CD4-positive, alpha-beta memory T cell (primary cell): ENCODE measurements at regions not wholly inside any gene's neighbourhood (a gene's known extent, or its start where the extent isn't known, plus 50 kb on each side); places are given as distances from the start of the nearest gene placed in this dataset.

ENCODE experiments used
- CTCF ChIA-PET: fragments of 350-600 bp; sonication (Branson Sonifier 250); formaldehyde crosslinking; loops from one replicate; lab custom pipeline; 2021; ENCODE audit warnings: inconsistent platforms; ENCODE audit not compliant: partially characterized antibody; lab: Charles Lee
- POLR2A ChIA-PET: fragments of 350-600 bp; sonication (Branson Sonifier 250); formaldehyde crosslinking; loops from one replicate; lab custom pipeline; 2021; ENCODE audit not compliant: partially characterized antibody; lab: Charles Lee
- DNase-seq, 5 donors: peaks; one replicate each; pipeline versions ENCODE4 v3.0.0 to v3.0.0-alpha.2; 2020 to 2022; ENCODE audit warnings: mixed read lengths in 1 of 5
- H3K27ac ChIP-seq: one replicate; pipeline ENCODE4 v1.7.0; 2013; ENCODE audit warnings: low read depth, low read length
- H3K27me3 ChIP-seq: 2 replicates; pipeline ENCODE4 v1.7.0; 2013; ENCODE audit warnings: mild to moderate bottlenecking, low read length, moderate library complexity; ENCODE audit not compliant: insufficient read depth
- H3K36me3 ChIP-seq: 2 replicates; pipeline ENCODE4 v1.7.0; 2013; ENCODE audit warnings: mild to moderate bottlenecking, low read length, moderate library complexity; ENCODE audit not compliant: insufficient read depth
- H3K4me1 ChIP-seq: 2 replicates; pipeline ENCODE4 v1.7.0; 2013; ENCODE audit warnings: mild to moderate bottlenecking, low read length, moderate library complexity; ENCODE audit not compliant: insufficient read depth
- H3K4me3 ChIP-seq, 2 donors: one replicate each; pipeline ENCODE4 v1.7.0; 2013; ENCODE audit warnings: low read length in 2 of 2, mild to moderate bottlenecking in 1 of 2
- H3K9me3 ChIP-seq, 2 donors: one replicate each; pipeline ENCODE4 v1.7.0; 2013; ENCODE audit warnings: low read length in 2 of 2, control low read depth in 1 of 2; ENCODE audit not compliant: control insufficient read depth in 1 of 2
- H3K27ac Mint-ChIP-seq, 7 donors: one replicate each; pipeline ENCODE4 v1.8.0; 2020 to 2021; ENCODE audit warnings: mixed read lengths in 7 of 7, mild to moderate bottlenecking in 6 of 7, inconsistent platforms in 3 of 7, moderate library complexity in 3 of 7
- H3K27me3 Mint-ChIP-seq, 2 donors: one replicate each; pipeline ENCODE4 v1.8.0; 2020 to 2021; ENCODE audit warnings: mixed read lengths in 2 of 2
- H3K36me3 Mint-ChIP-seq, 2 donors: one replicate each; pipeline ENCODE4 v1.8.0; 2020 to 2021; ENCODE audit warnings: mixed read lengths in 2 of 2, inconsistent platforms in 1 of 2, mild to moderate bottlenecking in 1 of 2
- H3K4me1 Mint-ChIP-seq, 4 donors: one replicate each; pipeline ENCODE4 v1.8.0; 2020 to 2021; ENCODE audit warnings: mixed read lengths in 4 of 4, mild to moderate bottlenecking in 1 of 4
- H3K4me3 Mint-ChIP-seq, 8 donors: one replicate each; pipeline ENCODE4 v1.8.0; 2020 to 2021; ENCODE audit warnings: mixed read lengths in 8 of 8, mild to moderate bottlenecking in 7 of 8, moderate library complexity in 6 of 8, inconsistent platforms in 3 of 8
- H3K9me3 Mint-ChIP-seq, 8 donors: one replicate each; pipeline ENCODE4 v1.8.0; 2020 to 2021; ENCODE audit warnings: mixed read lengths in 8 of 8, mild to moderate bottlenecking in 5 of 8, inconsistent platforms in 3 of 8, moderate library complexity in 1 of 8
- intact Hi-C: fragments of 100-400 bp; cut with micrococcal nuclease; formaldehyde crosslinking; loops from one replicate; pipeline ENCODE4 v1.15.1; 2023

DNA sequence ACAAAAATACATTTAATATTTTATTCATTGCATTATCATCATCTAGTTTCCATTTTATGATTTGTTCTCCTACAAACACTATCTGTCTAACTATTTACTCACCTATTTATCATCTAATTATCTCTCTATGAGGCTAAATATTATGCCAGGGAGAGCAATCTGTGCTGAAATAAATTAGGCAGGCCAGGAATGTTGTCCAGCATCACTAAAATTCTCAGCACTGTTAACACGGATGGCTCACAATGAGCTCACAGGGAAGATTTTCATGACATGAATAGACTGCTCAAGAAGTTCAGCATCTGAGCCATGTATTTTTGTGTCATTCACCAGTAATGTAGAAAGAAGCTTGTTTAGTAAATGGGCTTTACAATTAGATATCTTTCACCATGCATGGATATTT lies 1277.2 kb downstream of the GRIK2 start:
- Histone ChIP-seq H3K4me1 (no peaks in the 10 kb centered on the region), H3K9me3 (no peaks in the 10 kb centered on the region), H3K27ac (no peak overlapping the region), H3K4me3 (no peak overlapping the region), H3K27me3 (no peaks in the 10 kb centered on the region), H3K36me3 (no peaks in the 10 kb centered on the region)
- Mint-ChIP-seq H3K27ac (no peak overlapping the region), H3K4me3 (no peak overlapping the region), H3K36me3 (no peaks in the 10 kb centered on the region), H3K27me3 (no peaks in the 10 kb centered on the region), H3K9me3 (peaks cover 0 to 4% (median under 1%) of the 10 kb centered on the region in 8 donors), H3K4me1 (no peaks in the 10 kb centered on the region)
- no peak for DNase-seq
- POLR2A ChIA-PET, result no interaction called here
- CTCF ChIA-PET, result no interaction called here
- intact Hi-C loops, result no loop called here

DNA sequence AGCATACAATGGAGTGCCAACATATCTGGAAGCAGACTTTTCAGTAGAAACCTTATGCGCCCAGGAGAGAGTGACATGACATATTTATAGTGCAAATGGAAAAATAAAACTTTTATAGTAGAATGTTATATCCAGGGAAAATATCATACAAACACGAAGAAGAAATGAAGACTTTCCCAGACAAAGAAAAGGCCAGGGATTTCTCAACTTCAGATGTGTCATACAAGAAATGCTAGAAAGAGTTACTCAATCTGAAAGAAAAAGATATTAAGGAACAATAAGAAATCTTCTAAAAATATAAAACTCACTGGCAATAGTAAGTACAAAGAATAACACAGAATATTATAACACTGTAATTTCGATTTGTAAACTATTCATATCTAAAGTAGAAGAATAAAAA lies 1269.3 kb downstream of the GRIK2 start:
- intact Hi-C loops, result no loop called here
- H3K4me3 ChIP-seq, result no peak overlapping the region
- Mint-ChIP-seq H3K27me3 (no peaks in the 10 kb centered on the region), H3K36me3 (no peaks in the 10 kb centered on the region), H3K27ac (no peak overlapping the region), H3K4me3 (no peak overlapping the region), H3K4me1 (no peaks in the 10 kb centered on the region), H3K9me3 (peaks cover 0 to 3% (median 2%) of the 10 kb centered on the region in 8 donors)
- no peaks in the 10 kb centered on the region for H3K36me3 ChIP-seq
- POLR2A ChIA-PET, result no interaction called here
- no peak for DNase-seq
- peaks cover 0 to 3% of the 10 kb centered on the region in 2 donors for H3K9me3 ChIP-seq
- no peak overlapping the region for H3K27ac ChIP-seq
- no peaks in the 10 kb centered on the region for H3K4me1 ChIP-seq
- no peaks in the 10 kb centered on the region for H3K27me3 ChIP-seq
- CTCF ChIA-PET, result no interaction called here

DNA sequence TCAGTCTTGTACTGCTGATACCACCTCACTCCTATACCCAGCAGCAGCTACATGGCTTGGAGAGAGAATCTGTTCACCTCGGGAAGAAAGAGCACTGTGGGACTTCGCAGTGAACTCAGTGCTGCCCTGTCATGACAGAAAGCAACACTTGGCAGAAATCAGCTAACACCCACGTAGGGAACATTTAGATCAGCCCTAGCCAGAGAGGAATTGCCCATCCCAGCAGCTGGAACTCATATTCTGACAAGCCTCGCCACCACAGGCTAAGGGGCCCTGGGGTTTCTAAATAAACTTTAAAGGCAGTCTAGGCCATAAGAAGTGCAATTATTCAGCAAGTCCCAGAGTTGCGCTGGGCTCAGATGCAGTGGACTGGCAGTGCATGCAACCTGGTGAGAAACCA lies 1266.8 kb downstream of the GRIK2 start:
- POLR2A ChIA-PET, result no interaction called here
- Mint-ChIP-seq H3K4me3 (no peak overlapping the region), H3K27me3 (no peaks in the 10 kb centered on the region)

DNA sequence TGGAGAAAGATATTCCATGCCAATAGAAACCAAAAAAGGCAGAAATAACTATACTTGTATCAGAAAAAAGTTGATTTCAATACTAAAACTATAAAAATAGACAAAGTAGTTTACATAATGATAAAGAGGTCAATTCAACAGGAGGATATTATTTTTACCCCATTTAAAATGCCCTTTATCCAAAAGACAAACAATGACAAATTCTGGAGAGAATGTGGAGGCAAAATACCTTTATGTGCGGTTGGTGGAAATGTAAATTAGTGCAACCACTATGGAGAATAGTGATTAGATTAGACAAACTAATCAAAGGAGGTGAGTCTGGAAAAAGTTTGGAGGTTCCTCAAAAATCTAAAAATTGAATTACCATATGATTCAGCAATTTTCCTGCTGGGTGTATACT lies 1262.3 kb downstream of the GRIK2 start:
- no peak overlapping the region for H3K4me3 Mint-ChIP-seq
- no peaks in the 10 kb centered on the region for H3K27me3 Mint-ChIP-seq
- H3K27me3 ChIP-seq, result no peaks in the 10 kb centered on the region
- no peaks in the 10 kb centered on the region for H3K36me3 Mint-ChIP-seq
- H3K4me1 Mint-ChIP-seq, result no peaks in the 10 kb centered on the region
- no peaks in the 10 kb centered on the region for H3K36me3 ChIP-seq
- H3K9me3 Mint-ChIP-seq, result peaks cover under 1 to 8% (median 4%) of the 10 kb centered on the region in 8 donors
- no peak for DNase-seq
- no peak overlapping the region for H3K4me3 ChIP-seq
- H3K4me1 ChIP-seq, result no peaks in the 10 kb centered on the region
- peaks cover 0 to 1% of the 10 kb centered on the region in 2 donors for H3K9me3 ChIP-seq
- intact Hi-C loops, result no loop called here
- no peak overlapping the region for H3K27ac Mint-ChIP-seq
- POLR2A ChIA-PET, result no interaction called here
- H3K27ac ChIP-seq, result no peak overlapping the region
- CTCF ChIA-PET, result no interaction called here

More for the DNA sequence above, 1266.8 kb downstream of the GRIK2 start:
- Mint-ChIP-seq H3K36me3 (no peaks in the 10 kb centered on the region), H3K4me1 (no peaks in the 10 kb centered on the region), H3K27ac (no peak overlapping the region), H3K9me3 (peaks cover 2 to 8% (median 4%) of the 10 kb centered on the region in 8 donors)
- Histone ChIP-seq H3K27me3 (no peaks in the 10 kb centered on the region), H3K27ac (no peak overlapping the region), H3K9me3 (peaks cover 0 to 3% of the 10 kb centered on the region in 2 donors), H3K4me3 (no peak overlapping the region), H3K4me1 (no peaks in the 10 kb centered on the region), H3K36me3 (no peaks in the 10 kb centered on the region)
- intact Hi-C loops, result no loop called here
- CTCF ChIA-PET, result no interaction called here
- DNase-seq, result no peak

DNA sequence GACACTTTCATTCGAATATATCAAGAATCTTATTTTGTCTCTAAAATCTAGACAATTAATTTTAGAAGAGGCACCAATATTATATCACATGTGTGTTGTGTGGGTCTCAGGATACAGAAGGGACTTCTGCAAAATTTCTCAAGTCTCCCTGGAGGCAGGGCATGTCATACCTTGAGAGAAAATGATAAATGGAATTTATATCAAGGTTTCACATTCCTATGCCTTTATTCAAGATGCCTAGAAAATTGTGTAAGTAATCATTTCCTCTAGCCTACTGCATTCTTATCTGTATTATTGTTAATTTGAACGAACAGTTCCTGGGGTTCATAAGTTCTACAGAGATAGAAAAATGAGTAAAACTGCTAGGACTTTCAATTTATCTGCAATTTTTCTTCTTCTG lies 1247.9 kb downstream of the GRIK2 start:
- no peak overlapping the region for H3K27ac Mint-ChIP-seq
- H3K9me3 Mint-ChIP-seq, result peaks cover 1 to 8% (median 4%) of the 10 kb centered on the region in 8 donors
- intact Hi-C loops, result no loop called here
- no peaks in the 10 kb centered on the region for H3K27me3 Mint-ChIP-seq
- no peak overlapping the region for H3K27ac ChIP-seq
- no peak overlapping the region for H3K4me3 Mint-ChIP-seq
- no peaks in the 10 kb centered on the region for H3K27me3 ChIP-seq
- no peak overlapping the region for H3K4me3 ChIP-seq
- no peaks in the 10 kb centered on the region for H3K9me3 ChIP-seq
- H3K36me3 Mint-ChIP-seq, result no peaks in the 10 kb centered on the region
- no peaks in the 10 kb centered on the region for H3K4me1 Mint-ChIP-seq
- no peaks in the 10 kb centered on the region for H3K36me3 ChIP-seq
- ChIA-PET POLR2A (no interaction called here), CTCF (interaction anchor here (1.3 kb wide), 1 partner anchor 13 kb away, joined by 3 read pairs; no protein-coding TSS in a partner anchor)
- H3K4me1 ChIP-seq, result no peaks in the 10 kb centered on the region
- no peak for DNase-seq

DNA sequence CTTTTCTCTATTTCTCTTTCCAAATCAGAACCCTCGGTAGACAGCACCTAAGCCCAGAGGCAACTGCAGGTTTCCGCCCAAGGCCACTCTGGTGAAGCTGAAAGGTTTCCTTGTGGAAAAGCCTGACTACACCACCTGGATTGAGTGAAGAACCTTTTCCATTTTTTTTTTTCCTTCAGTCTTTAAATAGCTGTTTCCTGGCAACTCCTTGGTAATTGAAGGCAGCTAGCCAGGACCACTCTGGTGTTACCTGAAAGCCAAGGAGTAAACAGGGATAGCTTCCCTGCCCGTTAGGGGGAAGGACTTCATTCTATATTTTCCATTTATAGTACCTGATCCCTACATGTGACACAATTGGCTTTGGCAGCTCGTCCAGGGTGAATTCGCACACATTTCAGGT lies 1238.4 kb downstream of the GRIK2 start:
- no peak overlapping the region for H3K27ac Mint-ChIP-seq

DNA sequence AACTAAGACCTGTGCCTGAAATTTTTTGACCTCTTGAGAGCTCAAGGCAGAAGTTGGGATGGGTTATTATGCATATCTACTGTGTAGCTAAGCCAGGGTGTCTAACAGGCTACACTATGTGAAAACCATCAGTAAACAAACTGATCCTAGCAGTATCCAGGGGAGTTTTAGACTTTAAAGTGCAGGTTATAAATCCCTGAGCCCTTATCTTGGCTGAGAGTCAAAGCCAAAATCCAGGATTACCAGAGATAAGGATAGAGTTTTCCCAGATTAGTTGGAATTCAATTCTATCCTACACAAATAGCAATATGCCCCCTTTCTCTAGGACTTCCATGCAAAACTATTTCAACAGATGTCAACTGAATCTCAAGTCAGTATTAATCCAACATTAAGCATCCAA lies 1229.7 kb downstream of the GRIK2 start:
- no peaks in the 10 kb centered on the region for H3K27me3 Mint-ChIP-seq
- peaks cover 0 to 7% (median 3%) of the 10 kb centered on the region in 8 donors for H3K9me3 Mint-ChIP-seq
- Histone ChIP-seq H3K4me3 (no peak overlapping the region), H3K9me3 (no peaks in the 10 kb centered on the region), H3K4me1 (no peaks in the 10 kb centered on the region), H3K27me3 (no peaks in the 10 kb centered on the region), H3K36me3 (no peaks in the 10 kb centered on the region), H3K27ac (no peak overlapping the region)
- intact Hi-C loops, result no loop called here
- DNase-seq, result no peak
- POLR2A ChIA-PET, result no interaction called here
- H3K27ac Mint-ChIP-seq, result no peak overlapping the region
- H3K4me1 Mint-ChIP-seq, result no peaks in the 10 kb centered on the region
- no peak overlapping the region for H3K4me3 Mint-ChIP-seq
- no peaks in the 10 kb centered on the region for H3K36me3 Mint-ChIP-seq
- CTCF ChIA-PET, result no interaction called here

More for the DNA sequence above, 1238.4 kb downstream of the GRIK2 start:
- Histone ChIP-seq H3K27me3 (no peaks in the 10 kb centered on the region), H3K27ac (no peak overlapping the region), H3K36me3 (no peaks in the 10 kb centered on the region), H3K4me1 (no peaks in the 10 kb centered on the region), H3K4me3 (no peak overlapping the region), H3K9me3 (no peaks in the 10 kb centered on the region)
- Mint-ChIP-seq H3K9me3 (peaks cover 0 to 13% (median 1%) of the 10 kb centered on the region in 8 donors), H3K4me3 (no peak overlapping the region), H3K27me3 (no peaks in the 10 kb centered on the region), H3K4me1 (no peaks in the 10 kb centered on the region), H3K36me3 (no peaks in the 10 kb centered on the region)
- CTCF ChIA-PET, result no interaction called here
- DNase-seq, result no peak
- intact Hi-C loops, result no loop called here
- POLR2A ChIA-PET, result no interaction called here

DNA sequence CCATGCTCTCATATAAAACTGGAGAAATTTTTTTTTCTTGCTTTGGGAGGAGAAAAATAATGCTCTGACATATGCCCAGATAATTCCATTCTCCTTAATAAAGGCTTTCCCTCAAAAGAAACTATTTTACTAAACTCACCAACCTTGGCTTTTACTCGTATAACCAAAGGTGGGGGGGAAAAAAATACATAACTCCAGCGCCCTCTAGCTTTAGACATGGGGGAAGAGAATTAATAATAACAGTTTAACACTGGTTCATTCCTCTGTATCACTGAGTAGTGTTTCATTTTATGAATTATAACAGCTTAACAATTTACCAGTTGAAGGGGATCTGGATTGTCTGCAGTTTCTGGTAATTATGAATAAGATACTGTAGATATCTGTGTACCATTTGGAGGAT lies 1226.1 kb downstream of the GRIK2 start:
- peaks cover 0 to 9% (median 3%) of the 10 kb centered on the region in 8 donors for H3K9me3 Mint-ChIP-seq
- no peaks in the 10 kb centered on the region for H3K27me3 Mint-ChIP-seq
- no peak overlapping the region for H3K27ac ChIP-seq
- H3K36me3 ChIP-seq, result no peaks in the 10 kb centered on the region
- no peaks in the 10 kb centered on the region for H3K4me1 Mint-ChIP-seq
- no peak overlapping the region for H3K27ac Mint-ChIP-seq
- ChIA-PET CTCF (no interaction called here), POLR2A (no interaction called here)
- intact Hi-C loops, result no loop called here
- no peaks in the 10 kb centered on the region for H3K9me3 ChIP-seq
- no peak for DNase-seq
- no peak overlapping the region for H3K4me3 Mint-ChIP-seq
- H3K27me3 ChIP-seq, result no peaks in the 10 kb centered on the region
- no peaks in the 10 kb centered on the region for H3K36me3 Mint-ChIP-seq
- H3K4me1 ChIP-seq, result no peaks in the 10 kb centered on the region
- no peak overlapping the region for H3K4me3 ChIP-seq
